Activated naive CD8-positive, alpha-beta T cell treated with anti-CD3 and anti-CD28 coated beads, Interleukin-2, amount 50 U/mL, for 24 hours (primary cell): ENCODE measurements at regions not wholly inside any gene's neighbourhood (a gene's known extent, or its start where the extent isn't known, plus 50 kb on each side); places are given as distances from the start of the nearest gene placed in this dataset.

Source experiments
- ATAC-seq: fragments of 150-1000 bp; cut with Tn5 transposase; one replicate; pipeline ENCODE4 v1.10.0; 2021
- DNase-seq: peaks from one replicate; pipeline ENCODE4 v3.0.0; 2021
- H3K27ac Mint-ChIP-seq: one replicate; pipeline ENCODE4 v1.8.0; 2021; ENCODE audit warnings: mild to moderate bottlenecking, mixed read lengths
- H3K27me3 Mint-ChIP-seq: one replicate; pipeline ENCODE4 v1.8.0; 2021; ENCODE audit warnings: mixed read lengths
- H3K36me3 Mint-ChIP-seq: one replicate; pipeline ENCODE4 v1.8.0; 2021; ENCODE audit warnings: low read depth, mixed read lengths
- H3K4me1 Mint-ChIP-seq: one replicate; pipeline ENCODE4 v1.8.0; 2021; ENCODE audit warnings: mixed read lengths
- H3K4me3 Mint-ChIP-seq: one replicate; pipeline ENCODE4 v1.8.0; 2021; ENCODE audit warnings: mild to moderate bottlenecking, moderate library complexity, mixed read lengths
- H3K9me3 Mint-ChIP-seq: one replicate; pipeline ENCODE4 v1.8.0; 2021; ENCODE audit warnings: mixed read lengths

DNA sequence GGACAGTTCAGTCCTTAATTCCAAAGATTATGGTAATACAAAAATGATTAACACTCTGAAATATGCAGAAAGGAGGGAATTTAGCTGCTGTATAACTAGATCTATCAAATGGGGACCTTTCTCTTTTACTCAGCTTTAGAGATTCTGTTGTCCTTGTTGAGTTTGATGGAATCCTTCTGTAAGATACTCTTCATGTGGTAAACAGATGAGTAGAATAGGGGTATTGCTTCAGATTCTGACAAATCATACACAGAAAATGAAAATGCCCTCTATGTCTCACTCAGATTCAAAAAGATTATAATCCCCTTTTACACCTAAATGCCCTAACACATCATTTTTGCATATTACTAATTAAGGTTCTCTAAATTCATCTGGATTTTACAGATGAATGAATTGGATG, 50.7 kb downstream of the ARHGAP35 start:
- no peaks in the 10 kb centered on the region for H3K27me3 Mint-ChIP-seq
- ATAC-seq (no peak), DNase-seq (no peak)
- peaks cover 38% of the 10 kb centered on the region for H3K4me1 Mint-ChIP-seq
- H3K36me3 Mint-ChIP-seq: no peaks in the 10 kb centered on the region
- no peaks in the 10 kb centered on the region for H3K9me3 Mint-ChIP-seq
- H3K27ac Mint-ChIP-seq: no peak overlapping the region
- H3K4me3 Mint-ChIP-seq: no peak overlapping the region

GRCh38 chr19:46913198-46913851, 52.5 kb downstream of the ARHGAP35 start:
- no peaks in the 10 kb centered on the region for H3K27me3 Mint-ChIP-seq
- peaks cover 55% of the 10 kb centered on the region for H3K4me1 Mint-ChIP-seq
- H3K27ac Mint-ChIP-seq: peak overlapping the region; percentile 10
- H3K9me3 Mint-ChIP-seq: no peaks in the 10 kb centered on the region
- no peak for ATAC-seq
- H3K36me3 Mint-ChIP-seq: peaks cover 2% of the 10 kb centered on the region
- H3K4me3 Mint-ChIP-seq: no peak overlapping the region
- DNase-seq: no peak

GRCh38 chr19:46913852-46914430, 53.1 kb downstream of the ARHGAP35 start:
- no peak overlapping the region for H3K4me3 Mint-ChIP-seq
- H3K36me3 Mint-ChIP-seq: peaks cover 6% of the 10 kb centered on the region
- no peak for DNase-seq
- H3K9me3 Mint-ChIP-seq: no peaks in the 10 kb centered on the region
- H3K4me1 Mint-ChIP-seq: peaks cover 59% of the 10 kb centered on the region
- no peak for ATAC-seq
- no peak overlapping the region for H3K27ac Mint-ChIP-seq
- H3K27me3 Mint-ChIP-seq: no peaks in the 10 kb centered on the region

DNA sequence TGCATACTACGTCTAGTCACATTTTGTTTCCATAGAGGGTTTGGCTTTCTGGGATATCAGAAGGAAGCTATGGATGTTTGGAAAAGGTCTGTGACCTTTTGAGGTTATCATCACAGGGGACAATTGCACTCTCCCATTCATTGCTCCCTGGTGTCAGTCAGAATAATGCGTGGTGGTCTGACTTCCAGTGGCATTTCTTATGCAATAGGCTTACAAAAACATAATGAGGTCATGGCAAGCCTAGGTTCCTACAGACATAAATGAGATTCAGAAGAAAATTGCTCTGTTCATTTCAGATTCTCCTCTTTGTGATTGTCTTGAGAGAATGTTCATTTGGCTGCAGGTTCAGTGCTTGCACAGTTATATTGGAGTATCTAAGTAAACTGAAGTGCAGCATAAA, 54.6 kb downstream of the ARHGAP35 start:
- H3K27ac Mint-ChIP-seq: no peak overlapping the region
- DNase-seq: no peak
- H3K4me1 Mint-ChIP-seq: peaks cover 64% of the 10 kb centered on the region
- no peak overlapping the region for H3K4me3 Mint-ChIP-seq
- H3K27me3 Mint-ChIP-seq: no peaks in the 10 kb centered on the region
- H3K9me3 Mint-ChIP-seq: no peaks in the 10 kb centered on the region
- H3K36me3 Mint-ChIP-seq: peaks cover 12% of the 10 kb centered on the region
- ATAC-seq: no peak

DNA sequence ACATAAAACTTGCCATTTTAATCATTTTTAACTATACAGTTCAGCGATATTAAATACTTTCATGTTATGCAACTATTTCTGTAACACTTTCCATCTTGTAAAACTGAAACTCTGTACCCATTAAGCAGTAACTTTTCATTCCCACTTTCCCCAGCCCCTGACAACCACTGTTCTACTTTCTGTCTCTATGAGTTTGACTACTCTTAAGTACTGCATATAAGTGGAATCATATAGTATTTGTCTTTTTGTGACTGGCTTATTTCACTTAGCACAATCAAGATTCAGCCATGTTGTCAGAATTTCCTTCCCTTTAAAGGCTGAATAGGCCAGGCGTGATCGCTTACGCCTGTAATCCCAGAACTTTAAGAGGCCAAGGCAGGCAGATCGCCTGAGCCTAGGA, 56.2 kb downstream of the ARHGAP35 start:
- H3K27ac Mint-ChIP-seq: peak overlapping the region; percentile 29

GRCh38 chr19:46919324-46919723, 58.5 kb downstream of the ARHGAP35 start:
- Mint-ChIP-seq H3K27ac (no peak overlapping the region), H3K4me3 (no peak overlapping the region), H3K4me1 (peaks cover 51% of the 10 kb centered on the region), H3K36me3 (peaks cover 27% of the 10 kb centered on the region), H3K9me3 (no peaks in the 10 kb centered on the region), H3K27me3 (no peaks in the 10 kb centered on the region)
- peak; percentile 16 for DNase-seq
- peak; percentile 73 for ATAC-seq

More for the DNA sequence above, 56.2 kb downstream of the ARHGAP35 start:
- Mint-ChIP-seq H3K4me1 (peaks cover 62% of the 10 kb centered on the region), H3K36me3 (peaks cover 20% of the 10 kb centered on the region), H3K27me3 (no peaks in the 10 kb centered on the region), H3K9me3 (no peaks in the 10 kb centered on the region), H3K4me3 (no peak overlapping the region)
- no peak for DNase-seq
- ATAC-seq: peak; percentile 91

DNA sequence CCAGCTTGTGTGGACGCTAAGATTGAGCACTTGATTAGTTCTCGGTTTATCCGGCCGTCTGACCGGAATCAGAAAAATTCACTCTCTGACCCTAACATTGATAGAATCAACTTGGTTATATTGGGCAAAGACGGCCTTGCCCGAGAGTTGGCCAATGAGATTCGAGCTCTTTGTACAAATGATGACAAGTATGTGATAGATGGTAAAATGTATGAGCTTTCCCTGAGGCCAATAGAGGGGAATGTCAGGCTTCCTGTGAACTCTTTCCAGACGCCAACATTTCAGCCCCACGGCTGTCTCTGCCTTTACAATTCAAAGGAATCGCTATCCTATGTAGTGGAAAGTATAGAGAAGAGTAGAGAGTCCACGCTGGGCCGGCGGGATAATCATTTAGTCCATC, 59.6 kb downstream of the ARHGAP35 start:
- DNase-seq (no peak), ATAC-seq (no peak)
- no peak overlapping the region for H3K27ac Mint-ChIP-seq
- no peaks in the 10 kb centered on the region for H3K9me3 Mint-ChIP-seq
- no peaks in the 10 kb centered on the region for H3K27me3 Mint-ChIP-seq
- H3K4me1 Mint-ChIP-seq: peaks cover 55% of the 10 kb centered on the region
- H3K4me3 Mint-ChIP-seq: no peak overlapping the region
- peaks cover 27% of the 10 kb centered on the region for H3K36me3 Mint-ChIP-seq

- Mint-ChIP-seq H3K36me3 (peaks cover 27% of the 10 kb centered on the region), H3K4me1 (peaks cover 54% of the 10 kb centered on the region), H3K27me3 (no peaks in the 10 kb centered on the region), H3K27ac (no peak overlapping the region), H3K9me3 (no peaks in the 10 kb centered on the region), H3K4me3 (no peak overlapping the region)
- no peak for ATAC-seq
- DNase-seq: no peak
Measured at GRCh38 chr19:46921071-46921470, 60.3 kb downstream of the ARHGAP35 start.

DNA sequence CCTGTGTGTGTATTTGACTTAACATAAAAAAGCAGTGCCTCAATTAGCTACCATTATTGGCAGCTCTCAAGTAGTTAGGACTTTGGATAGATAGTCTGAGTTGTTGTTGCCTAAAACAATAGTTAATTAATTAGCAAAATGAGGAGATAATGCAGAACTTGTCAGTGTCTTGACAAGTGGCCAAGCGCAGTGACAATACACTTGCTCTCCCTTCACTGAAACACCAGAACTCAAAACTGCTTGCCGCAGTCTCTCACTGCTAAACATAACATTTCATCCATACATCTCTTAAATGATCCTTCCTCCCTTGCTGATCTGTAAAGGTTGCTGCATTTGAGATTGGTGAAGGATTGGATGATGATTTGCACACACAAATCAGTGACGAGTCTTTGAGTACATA, 61.7 kb downstream of the ARHGAP35 start:
- Mint-ChIP-seq H3K27ac (no peak overlapping the region), H3K27me3 (no peaks in the 10 kb centered on the region), H3K4me3 (no peak overlapping the region), H3K36me3 (peaks cover 27% of the 10 kb centered on the region), H3K9me3 (no peaks in the 10 kb centered on the region), H3K4me1 (peaks cover 50% of the 10 kb centered on the region)
- DNase-seq: no peak
- no peak for ATAC-seq

DNA sequence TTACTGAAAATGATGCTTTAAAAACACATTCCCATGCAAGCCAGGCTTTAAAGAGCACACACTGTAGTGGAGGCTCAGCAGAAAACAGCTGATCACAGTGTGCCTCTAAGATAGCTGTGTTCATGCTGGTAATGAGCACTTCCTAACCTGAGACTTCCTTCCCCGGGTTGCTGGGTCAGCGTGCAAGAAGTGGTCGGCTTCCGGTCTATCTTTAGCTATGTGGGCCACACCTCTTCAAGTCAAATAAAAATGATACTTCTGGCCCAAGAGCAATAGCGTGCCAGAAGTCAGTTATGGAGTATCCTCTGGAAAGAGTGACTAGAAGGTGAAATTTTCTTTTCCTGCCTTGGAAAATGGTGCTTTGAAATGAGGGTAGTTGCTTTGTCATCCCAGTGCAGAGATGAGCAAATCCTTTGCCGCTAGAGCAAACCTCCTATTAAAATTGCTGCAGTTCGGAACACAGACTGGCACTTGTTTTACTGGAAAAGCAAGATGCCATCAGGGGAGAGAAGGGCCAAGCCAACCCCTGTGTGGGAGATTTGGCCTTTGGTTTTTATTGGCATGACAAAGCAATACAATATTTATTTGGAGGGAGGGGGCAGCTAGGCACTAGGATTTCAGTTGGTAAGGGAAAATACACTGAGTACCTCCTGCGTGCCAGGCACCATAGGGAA, 64.2 kb downstream of the ARHGAP35 start:
- ATAC-seq: peak; percentile 52

DNA sequence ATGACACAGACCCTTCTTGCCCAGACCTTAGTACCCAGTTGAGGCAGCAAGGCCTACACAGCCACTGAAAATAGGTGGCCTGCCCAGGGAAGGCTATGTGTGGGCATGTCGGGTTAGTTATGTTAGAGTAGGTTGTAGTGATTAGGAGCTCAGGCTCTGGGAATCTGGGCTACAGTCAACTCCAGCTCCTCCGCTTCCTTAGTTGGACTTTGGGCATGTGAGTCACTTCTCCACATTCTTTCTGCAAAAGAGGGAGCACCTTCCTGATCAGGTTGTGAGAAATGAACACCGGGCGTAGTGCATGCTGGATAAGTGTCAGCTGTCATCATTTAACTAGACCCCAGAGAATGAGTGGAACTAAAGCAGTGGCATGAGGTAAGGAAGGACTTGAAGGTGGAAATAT, 64.8 kb downstream of the ARHGAP35 start:
- H3K4me1 Mint-ChIP-seq: peaks cover 34% of the 10 kb centered on the region
- ATAC-seq: no peak
- H3K36me3 Mint-ChIP-seq: peaks cover 15% of the 10 kb centered on the region
- no peaks in the 10 kb centered on the region for H3K9me3 Mint-ChIP-seq
- no peaks in the 10 kb centered on the region for H3K27me3 Mint-ChIP-seq
- no peak overlapping the region for H3K27ac Mint-ChIP-seq
- H3K4me3 Mint-ChIP-seq: no peak overlapping the region
- no peak for DNase-seq

More for the DNA sequence above, 64.2 kb downstream of the ARHGAP35 start:
- H3K27ac Mint-ChIP-seq: no peak overlapping the region
- DNase-seq: peak; percentile 14
- peaks cover 34% of the 10 kb centered on the region for H3K4me1 Mint-ChIP-seq
- H3K4me3 Mint-ChIP-seq: no peak overlapping the region
- peaks cover 15% of the 10 kb centered on the region for H3K36me3 Mint-ChIP-seq
- H3K27me3 Mint-ChIP-seq: no peaks in the 10 kb centered on the region
- H3K9me3 Mint-ChIP-seq: no peaks in the 10 kb centered on the region

- H3K27ac Mint-ChIP-seq: no peak overlapping the region
- H3K9me3 Mint-ChIP-seq: no peaks in the 10 kb centered on the region
- ATAC-seq: no peak
Measured at GRCh38 chr19:46926170-46927071, 65.6 kb downstream of the ARHGAP35 start.

GRCh38 chr19:46927106-46927505, 66.3 kb downstream of the ARHGAP35 start:
- no peaks in the 10 kb centered on the region for H3K27me3 Mint-ChIP-seq
- H3K4me1 Mint-ChIP-seq: peaks cover 36% of the 10 kb centered on the region
- no peaks in the 10 kb centered on the region for H3K9me3 Mint-ChIP-seq
- ATAC-seq (no peak), DNase-seq (no peak)
- no peak overlapping the region for H3K4me3 Mint-ChIP-seq
- no peak overlapping the region for H3K27ac Mint-ChIP-seq
- peaks cover 6% of the 10 kb centered on the region for H3K36me3 Mint-ChIP-seq

More at GRCh38 chr19:46926170-46927071, 65.6 kb downstream of the ARHGAP35 start:
- Mint-ChIP-seq H3K4me3 (no peak overlapping the region), H3K36me3 (peaks cover 12% of the 10 kb centered on the region), H3K27me3 (no peaks in the 10 kb centered on the region), H3K4me1 (peaks cover 36% of the 10 kb centered on the region)
- DNase-seq: no peak

DNA sequence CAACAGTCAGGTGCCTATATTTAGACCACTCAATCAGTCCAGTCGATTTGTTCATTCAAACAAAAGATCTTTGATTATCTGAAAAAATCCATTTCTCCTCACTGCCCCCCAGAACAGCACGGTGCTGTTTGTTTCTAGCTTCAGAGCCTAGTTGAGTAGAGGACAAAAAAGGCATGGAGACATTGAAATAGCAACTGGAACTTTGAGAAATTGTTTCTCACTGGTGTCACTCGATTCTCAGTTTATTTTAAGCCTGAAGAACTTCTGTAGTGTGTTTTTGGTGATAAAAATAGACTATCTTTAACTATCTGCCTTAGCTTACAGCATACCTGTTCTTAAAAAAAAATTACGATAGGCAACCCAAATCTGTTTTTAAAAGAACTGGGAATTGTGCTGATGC, 67.1 kb downstream of the ARHGAP35 start:
- Mint-ChIP-seq H3K27me3 (no peaks in the 10 kb centered on the region), H3K36me3 (no peaks in the 10 kb centered on the region), H3K27ac (no peak overlapping the region), H3K9me3 (no peaks in the 10 kb centered on the region), H3K4me3 (no peak overlapping the region), H3K4me1 (peaks cover 36% of the 10 kb centered on the region)
- DNase-seq (no peak), ATAC-seq (no peak)
